ENCODE measurements at regions not wholly inside any gene's neighbourhood (a gene's known extent, or its start where the extent isn't known, plus 50 kb on each side); places are given as distances from the start of the nearest gene placed in this dataset.

DNA sequence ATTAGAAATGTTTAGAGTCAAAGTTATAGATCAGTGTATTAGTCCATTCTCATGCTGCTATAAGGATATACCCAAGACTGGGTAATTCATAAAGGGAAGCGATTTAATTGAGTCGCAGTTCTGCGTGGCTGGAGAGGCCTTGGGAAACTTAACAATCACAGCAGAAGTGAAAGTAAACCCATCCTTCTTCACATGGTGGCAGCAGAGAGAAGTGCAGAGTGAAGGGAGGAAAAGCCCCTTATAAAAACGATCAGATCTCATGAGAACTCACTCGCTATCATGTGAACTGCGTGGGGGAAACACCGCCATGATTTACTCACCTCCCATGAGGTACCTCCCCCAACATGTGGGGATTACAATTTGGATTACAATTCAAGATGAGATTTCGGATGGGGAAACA, 871.5 kb downstream of the DIPK2A start:
- TF ChIP-seq POLR2A (IDR thresholded peaks at IDR 0.05; ENCODE audit: low read depth, low read length): no peak
- TF ChIP-seq TAF1 (IDR thresholded peaks at IDR 0.05; ENCODE audit: borderline replicate concordance, low read depth, low read length): no peak
- TF ChIP-seq POLR2AphosphoS5 (IDR thresholded peaks at IDR 0.05; ENCODE audit: low read depth, low read length): no peak
